GM10266 (cell line): ENCODE measurements at regions not wholly inside any gene's neighbourhood (a gene's known extent, or its start where the extent isn't known, plus 50 kb on each side); places are given as distances from the start of the nearest gene placed in this dataset.
"Not testable (repeated sequence)": the region's sequence is repeated elsewhere in the genome, so short reads cannot be mapped to it uniquely, and the experiment has no call there.

Source experiments
- DNase-seq: peaks from one replicate; pipeline ENCODE4 v3.0.0; 2012; ENCODE audit errors: extremely low spot score
- TF ChIP-seq, protein P1 (sequence below): IDR thresholded peaks from 2 replicates; pipeline ENCODE4 v1.5.1; 2012; ENCODE audit warnings: mild to moderate bottlenecking, low read depth; ENCODE audit not compliant: control insufficient read depth, insufficient read depth; ENCODE audit errors: missing control alignments

DNA sequence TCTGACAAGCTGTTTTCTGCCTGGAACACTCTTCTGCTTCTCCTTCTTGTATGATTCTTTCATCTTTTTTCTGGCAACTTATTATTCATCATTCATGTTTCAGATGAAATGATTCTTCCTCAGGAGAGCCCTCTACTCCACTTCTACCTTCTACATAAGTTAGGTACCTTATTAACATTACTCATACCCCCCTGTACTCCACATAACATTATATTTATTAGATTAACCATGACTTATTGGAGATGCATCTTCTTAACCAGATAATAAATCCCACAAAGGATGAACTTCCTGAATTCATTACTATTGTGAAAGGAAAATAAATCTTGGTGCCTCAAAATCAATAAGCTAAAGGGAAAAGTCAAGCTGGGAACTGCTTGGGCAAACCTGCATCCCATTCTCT lies 1636.5 kb upstream of the FLRT2 start:
- no peak for DNase-seq
- TF ChIP-seq, protein P1, sequence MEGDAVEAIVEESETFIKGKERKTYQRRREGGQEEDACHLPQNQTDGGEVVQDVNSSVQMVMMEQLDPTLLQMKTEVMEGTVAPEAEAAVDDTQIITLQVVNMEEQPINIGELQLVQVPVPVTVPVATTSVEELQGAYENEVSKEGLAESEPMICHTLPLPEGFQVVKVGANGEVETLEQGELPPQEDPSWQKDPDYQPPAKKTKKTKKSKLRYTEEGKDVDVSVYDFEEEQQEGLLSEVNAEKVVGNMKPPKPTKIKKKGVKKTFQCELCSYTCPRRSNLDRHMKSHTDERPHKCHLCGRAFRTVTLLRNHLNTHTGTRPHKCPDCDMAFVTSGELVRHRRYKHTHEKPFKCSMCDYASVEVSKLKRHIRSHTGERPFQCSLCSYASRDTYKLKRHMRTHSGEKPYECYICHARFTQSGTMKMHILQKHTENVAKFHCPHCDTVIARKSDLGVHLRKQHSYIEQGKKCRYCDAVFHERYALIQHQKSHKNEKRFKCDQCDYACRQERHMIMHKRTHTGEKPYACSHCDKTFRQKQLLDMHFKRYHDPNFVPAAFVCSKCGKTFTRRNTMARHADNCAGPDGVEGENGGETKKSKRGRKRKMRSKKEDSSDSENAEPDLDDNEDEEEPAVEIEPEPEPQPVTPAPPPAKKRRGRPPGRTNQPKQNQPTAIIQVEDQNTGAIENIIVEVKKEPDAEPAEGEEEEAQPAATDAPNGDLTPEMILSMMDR, result no peak

DNA sequence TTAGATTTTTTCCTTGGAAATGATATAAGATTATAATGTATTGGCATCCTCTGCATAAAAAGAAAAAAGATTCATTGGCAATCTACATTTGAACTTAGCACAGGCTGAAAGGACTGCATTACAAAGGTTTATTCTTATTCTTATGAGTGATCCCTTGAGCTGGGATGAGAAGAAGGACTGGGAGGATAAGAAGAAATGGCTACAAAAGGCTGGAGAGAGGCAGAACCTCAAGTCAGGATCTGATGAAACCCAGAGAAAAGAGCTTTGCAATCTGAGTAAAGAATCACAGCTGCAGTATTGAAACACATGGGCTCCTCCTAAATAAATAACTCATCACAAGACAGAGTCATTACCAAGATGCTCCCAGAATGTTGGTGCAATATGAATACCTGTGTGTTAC lies 1635.4 kb upstream of the FLRT2 start:
- TF ChIP-seq, protein P1, result no peak
- no peak for DNase-seq

DNA sequence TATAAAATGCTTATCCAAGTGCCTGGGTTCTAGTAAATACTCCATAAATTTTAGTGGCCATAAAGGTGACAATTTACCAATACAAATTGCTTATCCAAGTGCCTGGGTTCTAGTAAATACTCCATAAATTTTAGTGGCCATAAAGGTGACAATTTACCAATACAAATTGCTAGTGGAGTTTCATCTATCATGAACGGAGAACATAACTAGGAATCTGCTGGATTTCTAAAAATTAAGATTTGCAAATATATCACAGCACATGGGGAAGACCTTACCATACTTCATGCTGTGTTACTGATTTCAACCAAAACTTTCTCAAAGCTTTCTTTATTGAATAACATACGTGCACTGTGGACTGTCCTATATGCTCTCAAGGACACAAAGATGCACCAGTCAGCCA lies 1631.4 kb upstream of the FLRT2 start:
- DNase-seq, result not testable (repeated sequence)

DNA sequence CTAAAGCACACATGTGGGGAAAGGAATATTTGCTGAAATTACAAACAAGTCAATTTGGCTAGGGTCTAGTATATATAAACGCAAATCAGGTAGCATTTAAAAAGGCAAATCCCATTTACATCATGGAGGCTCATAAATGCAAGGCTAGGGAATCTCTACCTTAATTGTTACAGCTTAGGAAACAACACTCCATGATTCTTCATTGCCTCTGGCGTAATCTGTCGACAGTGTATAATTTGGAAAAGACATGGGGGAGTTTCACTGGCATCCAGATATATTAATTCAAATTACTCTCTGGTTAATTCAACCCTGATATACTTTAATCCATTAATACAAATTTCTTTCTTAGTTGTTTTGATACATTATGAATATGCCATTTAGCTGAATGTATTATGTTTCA lies 1630.2 kb upstream of the FLRT2 start:
- TF ChIP-seq, protein P1, result no peak
- no peak for DNase-seq

DNA sequence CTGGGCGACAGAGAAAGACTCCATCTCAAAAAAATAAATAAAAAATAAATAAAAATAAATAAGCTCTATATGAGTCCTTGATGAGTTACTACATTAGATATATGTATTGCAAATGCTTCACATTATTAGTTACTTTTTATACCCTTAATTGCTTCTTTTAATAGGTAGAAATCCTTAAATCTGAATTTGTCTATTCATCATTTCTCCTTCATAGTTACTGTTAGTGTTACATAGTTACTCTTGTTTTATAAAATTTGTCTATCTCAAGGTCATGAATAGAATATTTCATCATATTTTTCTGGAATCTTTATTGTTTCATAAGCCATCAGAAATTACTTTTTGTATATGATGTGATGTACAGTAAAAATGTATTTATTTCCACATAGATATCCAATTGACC lies 1624.8 kb upstream of the FLRT2 start:
- TF ChIP-seq, protein P1, result no peak

DNA sequence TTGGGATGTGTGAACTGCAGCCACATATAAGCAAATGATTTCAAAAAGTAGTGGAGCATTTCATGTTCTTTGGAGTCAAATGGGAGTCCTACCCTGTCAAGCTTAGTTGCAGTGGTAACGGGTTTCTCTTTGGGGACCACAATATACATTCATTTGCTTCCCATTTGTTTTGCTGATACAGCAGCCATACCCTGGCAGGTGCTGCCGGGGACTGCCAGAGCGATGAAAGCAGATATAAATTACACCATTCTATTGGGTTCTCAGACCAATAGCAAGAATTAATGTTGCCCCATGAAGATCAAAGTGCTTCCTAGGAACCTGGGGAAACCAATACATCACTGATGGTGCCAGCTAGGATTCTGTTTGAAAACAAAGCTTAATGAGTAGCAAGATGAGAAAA lies 1621.5 kb upstream of the FLRT2 start:
- DNase-seq, result no peak
- TF ChIP-seq, protein P1, result no peak

More for the DNA sequence above, 1624.8 kb upstream of the FLRT2 start:
- DNase-seq, result no peak

DNA sequence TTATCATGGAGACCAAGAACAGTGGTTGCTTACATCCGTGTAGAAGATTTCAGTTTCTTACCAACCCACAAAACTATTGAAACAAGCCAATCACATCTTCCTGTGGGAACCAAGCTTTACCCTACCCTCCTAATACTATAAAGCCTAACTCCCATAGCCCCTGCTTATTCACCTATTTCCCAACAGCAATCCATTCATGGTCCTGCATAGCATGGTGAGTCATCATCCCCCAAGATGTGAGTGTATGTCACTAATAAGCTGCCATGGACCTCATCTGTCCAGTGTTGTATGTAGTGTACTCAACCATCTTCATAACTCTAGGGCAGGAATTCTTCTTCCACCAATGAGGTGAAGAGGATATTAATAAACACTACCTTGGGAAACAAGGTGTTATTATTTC lies 1620.4 kb upstream of the FLRT2 start:
- TF ChIP-seq, protein P1, result no peak
- DNase-seq, result no peak

DNA sequence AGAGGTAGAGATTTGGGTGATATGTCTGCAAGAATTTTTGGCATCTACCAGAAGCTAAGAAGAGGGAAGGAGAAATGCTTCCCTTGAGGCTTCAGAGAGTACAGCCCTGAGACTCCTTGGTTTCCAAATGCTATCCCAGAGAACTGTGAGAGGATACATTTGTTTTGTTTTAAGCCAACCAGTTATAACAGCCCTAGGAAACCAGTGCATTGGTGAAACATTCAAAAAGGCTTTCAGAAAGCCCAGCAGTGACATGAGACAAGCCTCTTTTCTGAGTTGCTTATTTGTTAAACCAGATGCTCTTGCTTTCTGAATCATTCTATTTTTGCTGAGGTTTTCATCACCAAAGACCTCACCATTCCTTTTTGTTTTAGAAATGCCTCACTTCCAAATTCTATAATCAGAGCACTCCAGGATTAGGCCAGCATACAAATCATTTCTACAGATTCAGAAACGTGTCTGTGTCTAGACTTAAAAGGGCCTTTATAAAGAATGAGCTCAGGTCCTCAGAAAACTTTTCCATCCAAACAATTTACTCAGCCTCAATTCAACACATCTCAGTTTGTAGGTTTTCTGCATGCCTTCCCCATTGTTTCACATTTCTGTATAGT lies 1617.8 kb upstream of the FLRT2 start:
- TF ChIP-seq, protein P1, result no peak
- no peak for DNase-seq
